ENCODE measurements at regions not wholly inside any gene's neighbourhood (a gene's known extent, or its start where the extent isn't known, plus 50 kb on each side); places are given as distances from the start of the nearest gene placed in this dataset.

DNA sequence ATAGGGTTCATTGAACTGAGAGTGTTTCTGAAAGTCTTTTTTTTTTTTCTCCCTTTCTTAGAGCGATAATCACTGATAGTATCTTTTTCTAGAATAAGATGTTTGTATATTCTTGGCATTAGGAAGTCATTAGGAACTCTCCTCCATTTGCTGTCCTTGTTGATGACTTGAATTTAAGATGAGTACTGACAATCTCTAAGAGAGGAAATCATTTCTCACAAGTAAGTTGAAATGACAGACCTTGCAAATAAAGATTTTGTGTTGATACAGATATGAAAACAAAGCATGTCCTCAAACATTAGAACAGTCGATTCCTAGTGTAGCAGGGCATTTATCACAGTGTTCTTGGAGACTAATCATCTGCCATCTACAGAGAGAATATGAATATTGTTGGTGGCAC, 458.4 kb upstream of the SYT1 start:
- no peak for DNase-seq (ENCODE audit: low read depth)

DNA sequence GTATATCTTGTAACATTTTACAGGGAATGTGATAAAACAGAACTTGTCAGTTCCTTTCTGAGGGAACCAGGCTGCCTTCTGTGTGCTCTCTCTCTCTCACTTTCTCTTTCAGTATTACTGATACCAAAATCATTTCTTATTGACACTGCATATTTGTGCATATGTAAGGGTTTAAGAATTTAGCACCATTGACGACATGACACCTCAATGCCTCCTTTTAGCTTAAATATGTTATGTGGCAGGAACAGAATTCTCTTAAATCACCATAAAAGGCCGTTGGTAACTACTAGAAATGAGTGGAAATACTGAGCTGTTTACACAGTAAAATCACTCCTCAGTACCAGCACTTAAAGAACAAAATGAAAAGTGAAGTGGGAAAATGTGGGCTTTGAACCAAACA, 457.7 kb upstream of the SYT1 start:
- DNase-seq (ENCODE audit: low read depth), result no peak

DNA sequence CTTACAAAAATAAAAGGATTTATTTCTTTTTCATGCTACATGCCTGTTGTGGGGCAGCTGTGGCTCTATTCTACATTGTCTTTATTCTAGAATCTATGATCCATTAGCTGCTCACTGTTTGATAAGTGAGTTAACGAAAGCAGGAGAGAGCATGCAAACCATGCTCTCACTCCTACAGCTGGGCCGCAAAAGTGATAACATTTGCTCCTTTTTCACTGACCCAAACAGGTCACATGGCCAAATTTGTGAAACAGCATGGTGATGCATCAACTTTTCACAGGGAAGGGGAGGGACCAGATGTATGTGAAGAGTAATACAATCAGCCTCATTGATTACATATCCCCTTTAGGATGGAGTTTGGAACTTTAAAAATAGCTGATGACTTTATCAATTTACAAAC, 456.9 kb upstream of the SYT1 start:
- DNase-seq (ENCODE audit: low read depth), result no peak

DNA sequence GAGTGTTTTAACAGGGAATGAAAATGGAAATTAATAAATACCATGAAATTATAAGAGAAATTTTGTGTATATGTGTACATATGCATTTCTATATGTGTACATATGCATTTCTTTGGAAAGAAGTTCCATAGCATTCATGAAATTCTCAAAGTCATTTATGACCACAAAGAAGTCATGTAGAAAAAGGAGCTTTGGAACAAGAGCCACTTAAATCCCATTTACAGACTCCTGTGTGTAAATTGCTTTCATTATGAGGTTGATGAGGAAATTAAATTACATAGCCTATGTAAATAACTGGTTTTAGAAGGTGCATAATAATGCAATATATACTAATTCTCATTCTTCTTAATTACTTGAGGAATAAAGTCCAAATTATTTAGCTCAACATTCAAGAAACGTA, 450.5 kb upstream of the SYT1 start:
- DNase-seq (ENCODE audit: low read depth), result no peak

GRCh38 chr12:78418919-78419318, 445.7 kb upstream of the SYT1 start:
- DNase-seq (ENCODE audit: low read depth), result no peak

GRCh38 chr12:78419513-78419912, 445.1 kb upstream of the SYT1 start:
- no peak for DNase-seq (ENCODE audit: low read depth)

- DNase-seq (ENCODE audit: low read depth), result no peak
Observed at GRCh38 chr12:78420991-78421390, 443.6 kb upstream of the SYT1 start.

GRCh38 chr12:78430551-78430950, 434.0 kb upstream of the SYT1 start:
- DNase-seq (ENCODE audit: low read depth), result no peak

- DNase-seq (ENCODE audit: low read depth), result no peak
Observed at GRCh38 chr12:78431931-78432330, 432.6 kb upstream of the SYT1 start.

DNA sequence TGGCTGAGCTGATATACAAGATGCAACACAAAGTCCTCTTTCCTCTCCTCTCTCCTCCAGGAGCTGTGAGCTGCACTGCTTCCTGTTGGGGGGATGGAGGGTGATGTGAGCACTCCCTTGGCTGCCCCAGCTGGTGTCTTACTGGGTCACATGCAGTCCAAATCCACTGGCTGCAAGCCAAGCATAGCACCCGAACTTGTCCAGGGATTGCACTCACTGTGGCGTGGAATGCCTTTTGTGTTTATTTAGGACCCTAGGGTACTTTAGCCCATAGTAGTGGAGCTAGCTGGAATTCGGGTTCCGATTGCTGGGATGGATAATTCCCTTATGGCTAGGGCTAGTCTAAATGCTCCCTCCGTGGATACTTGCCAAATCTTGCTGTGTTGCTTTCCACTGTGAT, 424.9 kb upstream of the SYT1 start:
- DNase-seq (ENCODE audit: low read depth), result no peak

- no peak for DNase-seq (ENCODE audit: low read depth)
Observed at GRCh38 chr12:78441737-78442453, 422.7 kb upstream of the SYT1 start.

DNA sequence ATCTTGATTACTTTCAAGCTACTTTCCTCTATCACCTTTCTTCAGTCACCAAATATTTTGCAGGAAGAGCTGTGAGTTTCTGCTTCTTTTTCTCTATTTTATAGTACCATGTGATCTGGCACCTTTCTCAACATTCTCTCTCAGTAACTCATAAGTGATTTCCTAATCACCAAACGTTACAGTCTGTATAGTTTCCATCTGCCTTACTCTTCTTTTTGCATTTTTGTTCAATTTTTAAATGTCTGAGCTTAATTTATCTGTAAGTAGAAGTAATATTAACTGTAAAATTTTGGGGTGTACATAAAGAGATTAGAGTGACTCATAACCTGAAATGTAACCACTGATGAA, 422.1 kb upstream of the SYT1 start:
- no peak for DNase-seq (ENCODE audit: low read depth)

- no peak for DNase-seq (ENCODE audit: low read depth)
Observed at GRCh38 chr12:78446555-78446954, 418.0 kb upstream of the SYT1 start.

- no peak for DNase-seq (ENCODE audit: low read depth)
Observed at GRCh38 chr12:78447373-78447772, 417.2 kb upstream of the SYT1 start.

DNA sequence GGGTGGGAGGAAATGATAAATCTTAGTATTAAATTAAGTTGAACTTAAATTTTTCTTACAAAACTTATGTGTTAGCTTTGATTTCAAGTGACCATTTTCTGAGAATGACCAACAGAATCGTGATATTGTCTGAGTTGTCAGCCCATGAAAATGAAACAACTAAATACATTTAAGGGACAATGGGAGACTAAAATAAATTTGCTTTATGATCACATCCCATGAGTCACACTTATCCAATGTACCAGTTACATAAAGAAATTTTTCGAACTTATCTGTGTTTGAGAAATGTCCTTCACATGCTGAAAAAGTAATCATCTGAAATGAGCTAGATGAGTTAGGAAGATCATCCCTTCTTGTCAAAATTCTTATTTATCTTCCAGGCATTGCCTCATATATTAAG, 415.9 kb upstream of the SYT1 start:
- DNase-seq (ENCODE audit: low read depth), result no peak

GRCh38 chr12:78455991-78456390, 408.6 kb upstream of the SYT1 start:
- no peak for DNase-seq (ENCODE audit: low read depth)

GRCh38 chr12:78457938-78458337, 406.6 kb upstream of the SYT1 start:
- no peak for DNase-seq (ENCODE audit: low read depth)

DNA sequence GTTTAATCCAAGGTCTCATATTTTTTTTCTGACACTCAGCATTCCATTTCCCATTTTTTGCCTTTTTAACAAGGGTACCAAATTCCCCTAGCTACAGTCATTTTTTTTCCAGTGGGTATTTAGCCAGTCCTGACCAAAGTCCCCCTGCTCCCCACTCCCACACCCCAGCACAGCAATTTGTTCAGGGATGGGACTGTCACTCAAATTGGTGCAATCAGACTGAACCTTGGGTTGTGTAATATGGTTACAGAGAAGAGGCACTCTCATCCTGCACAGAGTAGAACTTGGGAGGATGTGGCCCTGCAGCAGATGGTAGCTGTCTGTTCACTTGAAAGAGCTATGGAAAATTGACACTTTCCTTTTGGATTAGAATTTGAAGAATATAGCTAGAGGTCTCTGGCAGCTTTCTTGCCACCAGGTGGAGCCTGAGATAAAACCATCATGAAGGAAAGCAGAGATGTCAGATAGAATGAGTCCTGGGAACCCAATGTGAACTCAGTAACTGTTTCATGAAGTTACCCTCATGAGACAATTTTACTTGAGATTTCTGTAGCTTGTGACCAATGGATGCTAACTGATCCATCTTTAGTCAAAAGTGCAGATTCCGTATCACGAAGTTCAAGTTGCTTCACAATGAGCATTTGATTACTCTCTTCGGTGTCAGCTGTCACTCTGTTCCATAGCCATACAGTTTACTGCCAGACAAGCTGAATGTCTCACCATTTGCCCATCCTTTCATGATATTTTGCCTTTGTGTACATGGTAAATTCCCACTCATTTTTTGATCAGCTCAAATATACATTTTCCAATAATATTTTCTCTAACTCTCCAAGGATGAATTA, 394.0 kb upstream of the SYT1 start:
- DNase-seq (ENCODE audit: low read depth), result no peak

DNA sequence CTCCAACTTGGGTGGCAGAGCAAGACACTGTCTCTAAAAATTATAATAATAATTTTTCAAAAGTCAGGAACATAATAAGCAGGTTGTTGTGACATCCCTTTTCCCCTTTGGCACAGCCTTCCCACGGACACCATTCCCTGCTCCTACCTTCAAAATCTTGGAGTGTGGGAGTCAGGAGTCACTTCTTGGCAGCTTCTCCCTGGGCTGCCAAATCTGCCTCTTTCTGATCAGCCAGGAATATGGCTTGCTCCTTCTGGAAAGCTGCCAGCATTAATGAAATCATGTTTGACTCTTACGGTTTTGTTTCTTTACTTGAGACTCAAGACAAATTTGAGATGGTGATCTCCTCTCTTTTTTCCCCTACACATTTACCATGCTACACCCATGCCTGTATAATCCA, 391.4 kb upstream of the SYT1 start:
- DNase-seq (ENCODE audit: low read depth), result no peak

GRCh38 chr12:78473561-78473960, 391.0 kb upstream of the SYT1 start:
- DNase-seq (ENCODE audit: low read depth), result no peak

DNA sequence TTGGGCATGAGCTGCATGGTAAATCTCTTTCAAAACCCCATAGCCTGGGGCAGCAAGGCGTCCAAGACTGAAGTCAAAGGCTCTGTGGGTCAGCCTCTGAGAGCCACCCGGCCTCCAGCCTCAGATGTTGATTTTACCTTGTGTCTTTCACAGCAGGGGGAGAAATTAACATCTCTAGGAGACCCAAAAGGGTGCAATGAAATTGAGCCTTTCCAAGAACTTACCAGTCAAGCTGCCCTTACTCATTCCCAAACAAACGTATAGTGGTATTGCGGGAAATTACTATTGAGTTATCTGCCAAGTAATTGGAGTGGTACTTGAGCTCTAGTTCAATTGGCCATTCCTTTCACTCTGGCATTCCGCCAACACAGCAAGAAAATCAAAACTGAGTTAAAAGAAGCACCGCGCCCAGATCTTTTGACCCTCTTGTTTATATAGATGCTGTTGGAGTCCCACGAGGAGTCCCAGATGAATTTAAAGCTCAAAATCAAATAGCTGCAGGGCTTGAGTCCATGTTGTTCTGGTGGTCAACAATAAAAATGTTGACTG, 380.7 kb upstream of the SYT1 start:
- no peak for DNase-seq (ENCODE audit: low read depth)

DNA sequence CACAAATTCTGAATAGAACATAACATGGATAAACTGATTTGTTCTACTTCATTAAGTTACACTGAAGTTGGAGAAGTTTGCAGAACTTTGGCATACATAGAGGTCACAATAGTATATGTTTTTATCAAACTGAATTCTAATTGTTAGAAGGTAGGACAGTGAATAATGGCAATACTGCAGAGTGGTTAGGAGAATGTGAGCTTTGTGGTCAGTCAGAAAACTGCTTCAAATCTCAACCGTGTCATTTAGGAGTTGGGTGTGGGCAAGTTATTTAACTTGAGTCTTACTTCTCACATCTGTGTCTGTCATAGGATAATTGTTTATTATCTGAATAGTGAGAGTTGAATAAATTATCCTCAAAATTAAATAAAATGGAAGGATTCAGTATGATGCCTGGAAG, 374.6 kb upstream of the SYT1 start:
- no peak for DNase-seq (ENCODE audit: low read depth)

GRCh38 chr12:78490861-78491260, 373.7 kb upstream of the SYT1 start:
- no peak for DNase-seq (ENCODE audit: low read depth)
